HUES6 (cell line): ENCODE measurements at regions not wholly inside any gene's neighbourhood (a gene's known extent, or its start where the extent isn't known, plus 50 kb on each side); places are given as distances from the start of the nearest gene placed in this dataset.

Source experiments
- H3K27ac ChIP-seq: 2 replicates; pipeline ENCODE4 v1.7.0; 2013; ENCODE audit warnings: low read depth, mild to moderate bottlenecking, low read length, inconsistent platforms
- H3K27me3 ChIP-seq: 2 replicates; pipeline ENCODE4 v1.6.1; 2013; ENCODE audit warnings: low read length; ENCODE audit not compliant: control insufficient read depth, insufficient read depth
- H3K36me3 ChIP-seq: 2 replicates; pipeline ENCODE4 v1.6.1; 2013; ENCODE audit warnings: low read length; ENCODE audit not compliant: control insufficient read depth, insufficient read depth
- H3K4me1 ChIP-seq: 2 replicates; pipeline ENCODE4 v1.6.1; 2013; ENCODE audit warnings: low read length; ENCODE audit not compliant: control insufficient read depth, insufficient read depth
- H3K4me3 ChIP-seq: 2 replicates; pipeline ENCODE4 v1.5.1; 2013; ENCODE audit warnings: low read depth, low read length
- H3K9ac ChIP-seq: one replicate; pipeline ENCODE4 v1.6.1; 2013; ENCODE audit warnings: mild to moderate bottlenecking, low read length
- H3K9me3 ChIP-seq: 2 replicates; pipeline ENCODE4 v1.6.1; 2013; ENCODE audit warnings: low read depth, low read length; ENCODE audit not compliant: control insufficient read depth, insufficient read depth

DNA sequence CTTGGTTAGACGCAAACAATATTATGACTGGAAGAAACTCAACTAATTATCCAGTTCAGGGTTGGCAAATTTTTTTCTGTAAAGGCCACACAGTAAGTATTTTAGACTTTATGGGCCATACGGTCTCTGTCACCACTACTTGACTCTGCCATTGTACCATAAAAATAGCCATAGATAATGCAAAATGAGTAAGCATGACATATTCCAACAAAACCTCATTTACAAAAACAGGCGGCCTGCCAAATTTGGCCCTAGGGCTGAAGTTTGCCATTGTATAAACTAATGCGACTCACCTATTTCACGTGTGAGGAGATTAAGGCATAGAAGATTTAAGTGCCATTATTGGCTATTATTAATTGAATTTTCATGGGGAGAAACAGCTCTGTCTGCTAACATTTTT lies 116.8 kb upstream of the CNTN6 start:
- Histone ChIP-seq H3K9ac (no peak overlapping the region), H3K27ac (no peak overlapping the region), H3K9me3 (peaks cover 11% of the 10 kb centered on the region), H3K4me1 (0 out of 2 replicates have a peak, but pooled peaks cover 2% of the 10 kb centered on the region), H3K36me3 (no peaks in the 10 kb centered on the region), H3K27me3 (no peaks in the 10 kb centered on the region), H3K4me3 (no peak overlapping the region)

DNA sequence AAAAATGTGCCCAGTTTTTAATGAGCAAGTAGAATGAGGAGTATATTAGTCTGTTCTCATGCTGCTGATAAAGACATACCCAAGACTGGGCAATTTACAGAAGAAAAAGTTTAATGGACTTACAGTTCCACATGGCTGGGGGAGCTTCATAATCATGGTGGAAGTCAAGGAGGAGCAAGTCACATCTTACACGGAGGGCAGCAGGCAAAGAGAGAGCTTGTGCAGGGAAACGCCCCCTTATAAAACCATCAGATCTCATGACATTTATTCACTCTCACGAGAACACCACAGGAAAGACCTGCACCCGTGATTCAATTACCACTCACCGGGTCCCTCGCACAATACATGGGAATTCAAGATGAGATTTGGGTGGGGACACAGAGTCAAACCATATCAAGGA lies 111.7 kb upstream of the CNTN6 start:
- Histone ChIP-seq H3K36me3 (no peaks in the 10 kb centered on the region), H3K4me3 (no peak overlapping the region), H3K27ac (no peak overlapping the region), H3K27me3 (no peaks in the 10 kb centered on the region), H3K9me3 (peaks cover 16% of the 10 kb centered on the region), H3K9ac (no peak overlapping the region), H3K4me1 (0 out of 2 replicates have a peak, but pooled peaks cover 2% of the 10 kb centered on the region)

DNA sequence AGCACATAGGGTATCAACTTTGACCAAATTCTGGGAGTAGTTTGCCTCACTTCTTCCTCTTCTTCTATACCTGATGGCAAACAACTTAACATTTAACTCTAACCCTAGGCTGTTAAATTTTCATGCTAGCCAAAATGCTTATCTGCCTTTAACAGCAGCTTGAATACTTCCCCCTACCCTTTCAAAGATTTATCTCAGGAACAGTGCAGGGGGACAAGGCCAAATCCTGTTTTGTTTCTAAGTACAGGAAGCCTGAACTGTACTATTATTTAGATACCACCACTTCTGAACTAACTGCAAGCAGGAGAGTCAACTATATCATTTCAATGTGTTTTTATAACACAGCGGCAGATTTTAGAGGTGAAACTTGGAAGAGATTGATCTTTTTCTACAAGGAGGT lies 104.0 kb upstream of the CNTN6 start:
- Histone ChIP-seq H3K36me3 (no peaks in the 10 kb centered on the region), H3K27ac (no peak overlapping the region), H3K4me3 (no peak overlapping the region), H3K27me3 (no peaks in the 10 kb centered on the region), H3K4me1 (no peaks in the 10 kb centered on the region), H3K9ac (no peak overlapping the region), H3K9me3 (peaks cover 4% of the 10 kb centered on the region; the same call in 1 of the 2 replicates)

DNA sequence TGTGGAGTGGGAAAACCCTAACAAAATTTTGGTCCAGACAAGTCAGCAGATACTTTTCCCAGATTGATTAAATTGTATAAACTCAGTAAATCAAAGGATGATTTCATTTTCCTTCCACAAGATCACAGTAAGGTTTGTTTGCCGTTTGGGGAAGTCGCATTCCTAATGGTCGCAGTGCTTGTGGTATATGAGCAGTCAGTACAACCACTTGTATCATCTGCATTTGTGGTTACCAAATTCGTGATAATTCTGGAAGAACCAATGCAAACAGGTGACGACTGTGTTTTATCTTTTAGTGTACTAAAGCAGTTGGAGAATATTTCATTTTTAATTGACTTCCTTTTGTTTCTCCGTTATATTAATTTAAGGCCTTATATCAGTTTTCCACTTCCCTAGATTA lies 100.0 kb upstream of the CNTN6 start:
- Histone ChIP-seq H3K9me3 (peaks cover 4% of the 10 kb centered on the region; the same call in 1 of the 2 replicates), H3K27ac (no peak overlapping the region)

DNA sequence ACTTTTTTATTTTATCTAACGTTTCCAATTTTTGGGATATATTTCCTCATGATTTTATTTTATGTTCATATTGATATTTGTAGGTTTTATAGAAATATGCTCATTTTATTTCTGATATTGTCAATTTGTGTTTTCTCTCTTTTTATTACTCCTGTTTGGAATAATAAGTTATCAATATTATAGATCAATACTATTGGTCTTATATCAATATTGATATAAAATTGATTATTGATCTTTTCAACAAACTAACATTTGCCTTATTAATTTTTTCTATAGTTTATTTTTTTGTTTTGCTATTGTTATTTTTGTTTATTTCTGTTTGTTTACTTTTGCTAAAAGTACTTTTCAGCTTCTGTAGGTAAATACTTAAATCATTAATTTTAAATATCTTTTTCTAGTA lies 90.8 kb upstream of the CNTN6 start:
- Histone ChIP-seq H3K9ac (no peak overlapping the region), H3K4me3 (no peak overlapping the region), H3K27me3 (no peaks in the 10 kb centered on the region), H3K9me3 (no peaks in the 10 kb centered on the region), H3K27ac (no peak overlapping the region), H3K4me1 (no peaks in the 10 kb centered on the region), H3K36me3 (no peaks in the 10 kb centered on the region)

More for the DNA sequence above, 100.0 kb upstream of the CNTN6 start:
- Histone ChIP-seq H3K4me3 (no peak overlapping the region), H3K36me3 (no peaks in the 10 kb centered on the region), H3K4me1 (no peaks in the 10 kb centered on the region), H3K27me3 (no peaks in the 10 kb centered on the region), H3K9ac (no peak overlapping the region)

DNA sequence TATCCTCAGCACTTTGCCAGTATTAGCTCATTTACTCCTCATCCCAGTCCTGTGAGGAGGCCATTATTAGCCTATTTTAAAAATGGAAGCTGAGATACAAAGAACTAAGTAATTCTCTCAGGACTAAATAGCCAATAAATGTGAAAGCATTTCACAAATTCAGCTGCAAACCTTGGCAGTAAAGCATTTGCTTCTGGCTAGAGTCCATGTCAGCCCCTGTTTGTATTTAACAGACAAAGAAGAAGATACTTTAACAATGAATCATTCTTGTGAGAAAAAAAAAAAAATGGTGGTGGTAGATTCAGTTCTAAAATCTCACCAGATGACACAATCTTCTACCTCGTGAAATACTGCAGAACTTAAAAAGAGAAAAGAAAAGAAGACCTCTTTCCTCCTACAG lies 85.0 kb upstream of the CNTN6 start:
- Histone ChIP-seq H3K27ac (no peak overlapping the region), H3K27me3 (no peaks in the 10 kb centered on the region), H3K4me3 (no peak overlapping the region), H3K9me3 (no peaks in the 10 kb centered on the region), H3K36me3 (no peaks in the 10 kb centered on the region), H3K9ac (no peak overlapping the region), H3K4me1 (no peaks in the 10 kb centered on the region)

DNA sequence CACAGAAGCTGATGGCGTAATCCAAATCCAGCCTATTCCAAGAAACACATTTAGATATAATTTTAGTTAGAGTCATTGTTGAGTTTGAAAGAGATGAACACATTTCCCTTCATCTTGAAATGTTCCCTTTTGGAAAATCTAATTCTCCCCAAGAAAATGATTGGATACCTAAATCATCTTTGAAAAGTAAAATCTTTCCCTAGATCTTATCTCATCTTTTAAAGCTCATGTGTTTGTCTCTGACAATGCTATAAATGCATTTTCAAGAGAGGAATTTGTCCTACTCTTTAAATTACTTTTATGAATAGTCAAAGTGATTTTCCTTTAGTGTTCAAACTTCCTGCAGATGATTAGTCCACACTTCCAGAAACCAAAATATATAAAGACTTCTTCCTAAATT lies 82.6 kb upstream of the CNTN6 start:
- Histone ChIP-seq H3K36me3 (no peaks in the 10 kb centered on the region), H3K27me3 (no peaks in the 10 kb centered on the region), H3K4me1 (no peaks in the 10 kb centered on the region), H3K9ac (no peak overlapping the region), H3K9me3 (no peaks in the 10 kb centered on the region), H3K4me3 (no peak overlapping the region), H3K27ac (no peak overlapping the region)

DNA sequence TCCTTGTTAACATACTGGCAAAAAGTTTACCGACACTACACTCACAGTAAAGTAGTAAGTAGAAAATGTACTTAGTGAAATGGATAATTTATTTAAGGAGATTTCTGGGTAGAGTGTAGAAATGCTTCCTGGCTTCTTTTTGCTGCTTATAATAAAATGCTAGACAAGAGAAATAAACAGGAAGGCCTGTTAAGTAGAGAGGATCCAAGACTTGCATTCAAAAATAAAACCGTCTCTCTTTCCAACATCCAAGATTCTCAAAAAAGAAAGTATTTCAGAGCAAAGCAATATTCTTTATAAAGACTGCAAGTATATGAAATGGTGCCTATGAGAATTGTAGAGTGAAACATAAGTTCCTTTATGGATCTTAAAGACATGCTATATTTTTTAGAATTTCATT lies 77.0 kb upstream of the CNTN6 start:
- H3K9me3 ChIP-seq: no peaks in the 10 kb centered on the region
- no peaks in the 10 kb centered on the region for H3K4me1 ChIP-seq
- no peak overlapping the region for H3K27ac ChIP-seq
- H3K4me3 ChIP-seq: no peak overlapping the region
- no peaks in the 10 kb centered on the region for H3K27me3 ChIP-seq
- H3K36me3 ChIP-seq: no peaks in the 10 kb centered on the region
- H3K9ac ChIP-seq: no peak overlapping the region

DNA sequence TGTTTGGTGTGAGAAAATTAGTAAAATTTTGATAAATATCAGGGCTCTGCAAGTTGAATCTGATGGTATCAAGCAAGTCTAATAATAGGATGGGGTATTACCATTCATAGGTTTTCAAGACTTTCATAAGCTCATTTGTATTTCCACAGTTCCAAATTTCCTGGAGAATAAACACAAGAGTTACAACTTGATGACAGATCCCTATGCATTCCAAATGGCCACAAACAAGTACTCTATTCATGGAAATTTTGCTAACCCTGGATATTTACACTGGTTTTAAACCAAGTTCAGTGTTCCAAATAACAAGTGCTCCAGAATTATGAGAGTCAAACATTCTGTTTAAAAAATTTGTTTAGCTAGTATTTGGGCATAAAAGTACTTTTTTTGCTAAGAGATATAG lies 75.0 kb upstream of the CNTN6 start:
- Histone ChIP-seq H3K27me3 (no peaks in the 10 kb centered on the region), H3K4me3 (no peak overlapping the region), H3K36me3 (no peaks in the 10 kb centered on the region), H3K9me3 (no peaks in the 10 kb centered on the region), H3K4me1 (no peaks in the 10 kb centered on the region), H3K9ac (no peak overlapping the region), H3K27ac (no peak overlapping the region)

DNA sequence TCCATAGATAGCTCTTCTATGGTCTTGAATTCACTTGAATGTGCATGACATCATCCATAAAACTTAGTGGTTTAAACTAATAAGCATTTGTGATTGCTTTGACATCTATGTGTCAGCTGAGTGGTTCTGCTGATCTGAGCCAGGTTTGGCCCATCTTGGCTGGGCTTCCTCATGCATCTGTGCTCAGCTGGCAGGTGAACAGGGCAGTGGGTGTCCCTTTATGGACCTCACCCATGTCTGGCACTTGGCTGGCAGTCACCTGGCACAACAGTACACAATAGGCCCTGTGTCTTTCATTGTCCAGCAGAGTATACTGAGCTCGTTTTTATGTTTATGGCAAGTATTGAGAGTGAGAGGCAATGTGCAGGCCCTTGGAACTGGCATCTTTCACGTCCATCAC lies 73.7 kb upstream of the CNTN6 start:
- Histone ChIP-seq H3K4me1 (no peaks in the 10 kb centered on the region), H3K27ac (no peak overlapping the region), H3K36me3 (no peaks in the 10 kb centered on the region), H3K27me3 (no peaks in the 10 kb centered on the region), H3K9ac (no peak overlapping the region), H3K9me3 (no peaks in the 10 kb centered on the region), H3K4me3 (no peak overlapping the region)

DNA sequence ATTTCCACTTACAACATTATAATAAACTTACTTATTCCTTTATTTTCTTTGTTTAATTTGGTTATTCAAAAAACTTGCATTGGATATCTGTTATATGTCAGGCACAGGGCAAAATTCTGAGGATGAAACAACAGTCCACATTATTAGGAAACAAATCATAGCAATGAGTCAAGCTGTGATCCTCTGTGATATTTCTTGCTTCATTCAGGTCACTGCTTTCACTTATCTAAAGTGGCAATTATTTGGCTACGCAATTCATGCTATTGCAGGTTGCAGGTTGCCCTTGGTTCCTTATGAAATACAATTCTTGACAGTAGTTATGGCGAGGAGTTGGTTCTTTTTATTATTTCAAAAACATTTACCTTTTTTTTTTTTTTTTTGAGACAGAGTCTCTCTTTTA lies 66.4 kb upstream of the CNTN6 start:
- Histone ChIP-seq H3K4me1 (no peaks in the 10 kb centered on the region), H3K4me3 (no peak overlapping the region), H3K27ac (no peak overlapping the region), H3K9ac (no peak overlapping the region), H3K9me3 (no peaks in the 10 kb centered on the region), H3K36me3 (no peaks in the 10 kb centered on the region), H3K27me3 (no peaks in the 10 kb centered on the region)

DNA sequence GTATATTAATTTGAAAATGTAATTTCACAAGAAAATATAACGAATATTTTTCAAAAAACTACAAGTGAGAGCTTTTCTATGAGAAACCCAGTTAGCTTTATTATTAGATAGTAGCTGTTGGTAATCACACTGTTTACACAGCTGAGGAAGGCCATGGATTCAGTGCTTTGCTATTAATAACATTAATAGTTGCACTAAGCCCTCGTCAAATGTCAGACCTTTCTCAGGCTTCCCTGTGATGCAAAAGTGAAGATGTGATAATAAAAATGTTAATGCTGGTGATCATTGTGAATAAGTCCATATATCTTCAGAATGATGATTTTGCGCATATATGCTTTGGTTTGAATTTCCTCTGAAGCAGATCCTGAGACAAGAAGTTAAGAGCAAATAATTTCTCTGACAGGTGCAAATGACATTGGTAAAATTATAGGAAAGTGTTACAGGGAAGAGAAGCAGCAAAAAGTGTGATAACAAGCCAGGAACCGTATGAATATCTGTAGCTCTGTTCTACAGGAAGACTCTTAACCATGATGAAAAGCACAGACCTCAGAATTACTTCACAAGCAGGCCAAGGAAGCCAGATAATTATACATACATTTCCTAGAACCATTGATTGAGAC lies 56.5 kb upstream of the CNTN6 start:
- H3K4me3 ChIP-seq: no peak overlapping the region
- no peak overlapping the region for H3K9ac ChIP-seq
- no peak overlapping the region for H3K27ac ChIP-seq
- peaks cover 3% of the 10 kb centered on the region; the same call in 1 of the 2 replicates for H3K9me3 ChIP-seq
- no peaks in the 10 kb centered on the region for H3K27me3 ChIP-seq
- no peaks in the 10 kb centered on the region for H3K36me3 ChIP-seq
- no peaks in the 10 kb centered on the region for H3K4me1 ChIP-seq
